SK-N-MC (cell line): ENCODE measurements at regions not wholly inside any gene's neighbourhood (a gene's known extent, or its start where the extent isn't known, plus 50 kb on each side); places are given as distances from the start of the nearest gene placed in this dataset.
"Not testable (repeated sequence)": the region's sequence is repeated elsewhere in the genome, so short reads cannot be mapped to it uniquely, and the experiment has no call there.

Source experiments
- DNase-seq: peaks from one replicate; pipeline ENCODE4 v3.0.0-alpha.2; 2011; ENCODE audit warnings: low read depth, low spot score
- H3K27ac ChIP-seq: fragments of 200-600 bp; sonication (generic); 2 replicates; pipeline ENCODE4 v1.5.1; 2016; ENCODE audit warnings: mixed run types
- H3K36me3 ChIP-seq: fragments of 200-600 bp; sonication (generic); 2 replicates; pipeline ENCODE4 v1.6.1; 2017; ENCODE audit warnings: antibody characterized with exemption, low read length, mixed read lengths; ENCODE audit not compliant: insufficient read depth
- H3K4me3 ChIP-seq: fragments of 200-600 bp; sonication (generic); 2 replicates; pipeline ENCODE4 v1.5.1; 2016
- H3K9ac ChIP-seq: fragments of 200-600 bp; sonication (generic); 2 replicates; pipeline ENCODE4 v1.8.0; 2017; ENCODE audit warnings: mixed run types, mixed read lengths; ENCODE audit not compliant: insufficient read length
- H3K9me3 ChIP-seq: fragments of 200-600 bp; sonication (generic); 2 replicates; pipeline ENCODE4 v1.6.1; 2017; ENCODE audit warnings: low read depth, mild to moderate bottlenecking, antibody characterized with exemption, low read length, moderate library complexity, mixed read lengths
- EZH2 ChIP-seq: fragments of 200-600 bp; sonication (generic); IDR thresholded peaks from one replicate; pipeline ENCODE4 v1.6.1; 2017; ENCODE audit warnings: antibody characterized with exemption
- FOXP2 ChIP-seq: optimal IDR thresholded peaks from 2 replicates; pipeline ENCODE3; 2011; ENCODE audit warnings: mild to moderate bottlenecking, moderate library complexity; ENCODE audit not compliant: insufficient read depth; ENCODE audit errors: extremely low read length, control extremely low read depth
- POLR2AphosphoS5 ChIP-seq: IDR thresholded peaks from 2 replicates; pipeline ENCODE4 v1.6.1; 2012; ENCODE audit warnings: mild to moderate bottlenecking, low read depth, low read length, borderline replicate concordance

- no peak for DNase-seq
- no peaks in the 10 kb centered on the region for H3K36me3 ChIP-seq
- no peak overlapping the region for H3K27ac ChIP-seq
- H3K9ac ChIP-seq, result no peak overlapping the region
- H3K9me3 ChIP-seq, result no peaks in the 10 kb centered on the region
- TF ChIP-seq EZH2, result no peak
- TF ChIP-seq POLR2AphosphoS5, result no peak
- TF ChIP-seq FOXP2, result no peak
- H3K4me3 ChIP-seq, result no peak overlapping the region
Observed at GRCh38 chr11:96817482-96818399, 427.9 kb downstream of the JRKL start.

- Histone ChIP-seq H3K9ac (no peak overlapping the region), H3K4me3 (no peak overlapping the region), H3K36me3 (no peaks in the 10 kb centered on the region), H3K9me3 (no peaks in the 10 kb centered on the region), H3K27ac (no peak overlapping the region)
- DNase-seq, result no peak
- no peak for TF ChIP-seq EZH2
- TF ChIP-seq FOXP2, result no peak
- TF ChIP-seq POLR2AphosphoS5, result no peak
Observed at GRCh38 chr11:96827164-96827563, 437.4 kb downstream of the JRKL start.

- H3K36me3 ChIP-seq, result no peaks in the 10 kb centered on the region
- no peak overlapping the region for H3K9ac ChIP-seq
- no peak for DNase-seq
- H3K4me3 ChIP-seq, result no peak overlapping the region
- H3K27ac ChIP-seq, result no peak overlapping the region
- TF ChIP-seq POLR2AphosphoS5 (no peak), FOXP2 (no peak), EZH2 (no peak)
- no peaks in the 10 kb centered on the region for H3K9me3 ChIP-seq
Observed at GRCh38 chr11:96841792-96842191, 452.0 kb downstream of the JRKL start.

DNA sequence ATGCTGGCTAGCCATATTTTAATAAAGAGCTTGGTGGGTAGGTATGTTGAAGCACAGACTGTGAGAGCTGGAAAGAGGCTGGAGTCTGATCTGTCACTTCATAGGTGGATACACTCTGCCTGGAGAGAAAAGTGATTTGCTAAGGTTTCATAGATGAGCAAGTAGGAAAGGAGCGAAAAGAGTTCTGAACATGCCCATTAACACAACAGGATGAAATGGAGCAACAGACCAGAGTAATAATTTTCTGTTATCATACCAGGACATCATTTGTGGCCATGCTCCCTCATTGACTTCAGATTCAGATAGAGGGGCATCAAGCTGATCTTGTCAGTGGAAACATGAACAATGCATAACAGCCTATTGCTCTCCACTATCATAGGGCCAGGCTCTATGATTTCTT lies 452.9 kb downstream of the JRKL start:
- no peaks in the 10 kb centered on the region for H3K36me3 ChIP-seq
- H3K4me3 ChIP-seq, result no peak overlapping the region
- TF ChIP-seq FOXP2 (no peak), POLR2AphosphoS5 (no peak), EZH2 (no peak)
- no peak for DNase-seq
- no peak overlapping the region for H3K27ac ChIP-seq
- no peak overlapping the region for H3K9ac ChIP-seq
- H3K9me3 ChIP-seq, result no peaks in the 10 kb centered on the region

DNA sequence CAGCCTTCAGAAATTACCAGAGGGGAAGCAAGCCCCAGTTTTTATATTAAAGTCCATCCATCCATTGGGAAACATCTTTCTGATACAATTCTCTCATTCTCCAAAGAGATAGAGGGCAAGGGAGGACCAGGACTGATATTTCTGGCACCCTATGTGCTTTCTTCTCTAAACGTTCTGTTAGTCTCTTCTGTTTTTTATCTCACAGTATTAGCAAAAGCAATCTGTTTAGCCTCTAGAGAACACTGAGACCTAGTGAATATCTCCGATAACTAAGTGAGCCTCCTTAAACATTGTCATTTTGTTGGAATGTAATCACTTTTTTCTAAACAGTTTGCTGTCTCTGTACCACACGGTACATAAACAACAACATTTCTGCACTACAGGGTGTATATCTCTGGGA lies 464.6 kb downstream of the JRKL start:
- no peaks in the 10 kb centered on the region for H3K9me3 ChIP-seq
- TF ChIP-seq FOXP2 (no peak), EZH2 (no peak), POLR2AphosphoS5 (no peak)
- no peak overlapping the region for H3K9ac ChIP-seq
- DNase-seq, result no peak
- H3K36me3 ChIP-seq, result no peaks in the 10 kb centered on the region
- H3K27ac ChIP-seq, result no peak overlapping the region
- no peak overlapping the region for H3K4me3 ChIP-seq

DNA sequence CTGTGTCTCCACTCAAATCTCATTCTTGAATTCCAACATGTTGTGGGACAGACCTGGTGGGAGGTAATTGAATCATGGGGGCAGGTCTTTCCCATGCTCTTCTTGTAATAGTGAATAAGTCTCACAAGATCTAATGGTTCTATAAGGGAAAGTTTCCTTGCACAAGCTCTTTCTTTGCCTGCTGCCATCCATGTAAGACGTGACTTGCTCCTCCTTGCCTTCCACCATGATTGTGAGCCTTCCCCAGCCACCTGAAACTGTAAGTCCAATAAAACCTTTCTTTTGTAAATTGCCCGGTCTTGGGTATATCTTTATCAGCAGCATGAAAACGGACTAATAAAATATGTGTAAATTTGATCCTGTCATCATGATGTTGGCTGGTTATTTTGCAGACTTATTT lies 471.9 kb downstream of the JRKL start:
- not testable (repeated sequence) for H3K36me3 ChIP-seq, DNase-seq, H3K27ac ChIP-seq, H3K4me3 ChIP-seq, H3K9ac ChIP-seq, H3K9me3 ChIP-seq

GRCh38 chr11:96863520-96863919 lies 473.7 kb downstream of the JRKL start:
- TF ChIP-seq EZH2, result no peak
- no peak for TF ChIP-seq FOXP2
- TF ChIP-seq POLR2AphosphoS5, result no peak
- Histone ChIP-seq H3K36me3 (no peaks in the 10 kb centered on the region), H3K27ac (no peak overlapping the region), H3K9me3 (no peaks in the 10 kb centered on the region), H3K9ac (no peak overlapping the region), H3K4me3 (no peak overlapping the region)
- DNase-seq, result no peak

DNA sequence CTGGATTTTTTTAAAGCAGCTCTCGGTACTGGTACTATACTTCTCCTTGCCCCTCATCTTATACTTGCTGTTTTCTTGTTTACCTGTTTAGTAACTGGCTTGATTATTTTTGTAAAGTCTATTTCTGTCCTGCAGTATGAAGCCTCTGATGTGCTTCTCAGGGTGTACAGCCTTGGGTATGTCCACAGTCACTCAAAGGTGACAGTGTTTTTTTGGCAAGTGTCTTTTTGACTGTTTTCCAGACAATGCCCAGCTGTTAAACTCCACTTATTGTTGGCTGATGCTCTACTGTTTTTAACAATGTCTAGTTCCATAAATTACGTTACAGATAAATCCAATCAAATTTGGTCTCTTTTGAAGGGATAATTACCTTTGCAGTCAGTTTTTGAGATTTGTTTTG lies 475.2 kb downstream of the JRKL start:
- H3K9me3 ChIP-seq, result no peaks in the 10 kb centered on the region
- no peak overlapping the region for H3K27ac ChIP-seq

DNA sequence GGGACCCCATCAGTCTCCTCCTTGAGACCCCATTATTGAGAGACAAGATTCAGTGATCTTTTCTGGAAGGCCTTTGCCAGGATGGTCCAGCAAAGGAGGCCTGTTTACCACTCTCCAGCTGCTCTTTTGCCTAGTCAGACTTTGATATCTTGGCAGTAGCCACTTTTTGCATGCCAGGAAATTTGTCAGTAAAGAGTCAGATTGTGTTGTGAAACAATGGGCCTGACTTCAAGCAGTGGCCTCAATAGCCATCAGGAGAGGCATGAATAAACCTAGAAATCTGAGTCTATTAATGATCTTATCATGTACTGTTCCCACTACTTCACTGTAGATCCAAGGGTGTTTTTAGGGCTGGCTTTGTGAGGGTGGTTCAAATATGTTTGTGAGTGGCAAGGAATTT lies 479.4 kb downstream of the JRKL start:
- no peak for DNase-seq
- TF ChIP-seq POLR2AphosphoS5, result no peak
- TF ChIP-seq FOXP2, result no peak
- no peak overlapping the region for H3K27ac ChIP-seq

More for the DNA sequence above, 475.2 kb downstream of the JRKL start:
- TF ChIP-seq FOXP2 (no peak), POLR2AphosphoS5 (no peak), EZH2 (no peak)
- Histone ChIP-seq H3K9ac (no peak overlapping the region), H3K4me3 (no peak overlapping the region), H3K36me3 (no peaks in the 10 kb centered on the region)
- no peak for DNase-seq

GRCh38 chr11:96875712-96876111 lies 485.9 kb downstream of the JRKL start:
- Histone ChIP-seq H3K9ac (no peak overlapping the region), H3K9me3 (no peaks in the 10 kb centered on the region), H3K27ac (no peak overlapping the region), H3K36me3 (no peaks in the 10 kb centered on the region), H3K4me3 (no peak overlapping the region)
- DNase-seq, result no peak
- TF ChIP-seq POLR2AphosphoS5 (no peak), FOXP2 (no peak), EZH2 (no peak)

More for the DNA sequence above, 479.4 kb downstream of the JRKL start:
- Histone ChIP-seq H3K36me3 (no peaks in the 10 kb centered on the region), H3K9ac (no peak overlapping the region), H3K9me3 (no peaks in the 10 kb centered on the region), H3K4me3 (no peak overlapping the region)
